SKM-1 treated with dmso at 0.1 percent for 144 hours (cell line): ENCODE measurements at regions not wholly inside any gene's neighbourhood (a gene's known extent, or its start where the extent isn't known, plus 50 kb on each side); places are given as distances from the start of the nearest gene placed in this dataset.

Source experiments
- DNase-seq: peaks from one replicate; lab custom pipeline; 2025; ENCODE audit not compliant: unreplicated experiment; lab: John Stamatoyannopoulos, UW

GRCh38 chr10:124266468-124267230, 152.1 kb downstream of the OAT start:
- DNase-seq, result no peak

- no peak for DNase-seq
Measured at GRCh38 chr10:124265776-124266467, 152.8 kb downstream of the OAT start.

- DNase-seq, result no peak
Measured at GRCh38 chr10:124265391-124265745, 153.4 kb downstream of the OAT start.

DNA sequence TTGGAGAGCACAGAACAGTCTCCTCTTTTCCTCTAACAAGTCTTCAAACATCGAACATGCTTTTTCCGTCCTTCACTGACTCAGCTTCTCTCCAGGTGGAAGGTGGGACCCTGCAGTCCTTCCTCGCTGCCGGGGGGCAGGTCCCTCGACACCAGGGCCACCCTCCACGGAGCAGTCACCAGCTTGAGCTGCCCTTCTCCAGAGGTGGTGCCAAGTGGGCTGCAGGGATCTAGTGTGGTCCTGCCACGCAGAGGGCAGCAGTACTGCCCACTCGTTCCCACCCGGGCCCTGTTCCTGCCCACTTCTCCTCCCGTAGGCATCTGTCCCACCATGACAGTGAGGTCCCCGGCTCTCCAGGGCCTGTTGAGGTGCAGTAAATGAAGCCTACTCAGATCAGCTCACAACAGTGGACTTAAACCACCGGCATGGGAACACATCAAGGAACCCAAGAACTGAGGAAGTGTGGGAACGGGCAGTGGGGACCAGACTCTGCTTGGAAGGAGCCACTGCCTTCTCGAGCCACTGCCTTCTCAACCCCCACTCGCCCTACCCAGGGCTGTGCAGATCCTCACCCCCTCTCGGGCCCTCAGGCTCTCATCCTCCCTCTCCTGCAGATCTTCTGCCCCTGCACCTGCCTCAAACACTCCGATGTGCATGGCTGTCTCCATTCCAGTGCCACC, 153.9 kb downstream of the OAT start:
- DNase-seq, result no peak

DNA sequence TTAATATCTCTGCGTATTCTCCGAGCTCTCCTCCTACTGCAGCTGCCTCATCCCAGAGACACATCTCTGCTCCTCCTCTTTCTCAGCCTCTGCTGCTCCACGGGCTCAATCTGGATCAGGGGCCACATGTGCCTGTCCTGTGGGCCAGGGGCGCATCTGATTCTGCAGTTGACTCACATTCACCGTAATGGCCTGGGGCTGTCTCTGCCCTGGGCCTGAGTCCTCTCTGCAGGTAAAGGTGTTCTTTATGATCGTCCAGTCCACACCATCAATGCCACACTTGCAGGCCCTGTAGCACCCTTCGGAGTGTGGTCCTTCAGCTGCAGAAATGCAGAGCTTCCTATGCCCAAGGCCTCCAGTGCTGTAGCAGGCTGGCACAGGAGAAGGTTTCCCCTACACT, 154.5 kb downstream of the OAT start:
- no peak for DNase-seq

GRCh38 chr10:124263726-124264125, 155.0 kb downstream of the OAT start:
- DNase-seq, result no peak

GRCh38 chr10:124262971-124263370, 155.8 kb downstream of the OAT start:
- DNase-seq, result no peak

- DNase-seq, result no peak
Measured at GRCh38 chr10:124262234-124262865, 156.4 kb downstream of the OAT start.

- DNase-seq, result no peak
Measured at GRCh38 chr10:124259139-124259825, 159.4 kb downstream of the OAT start.

DNA sequence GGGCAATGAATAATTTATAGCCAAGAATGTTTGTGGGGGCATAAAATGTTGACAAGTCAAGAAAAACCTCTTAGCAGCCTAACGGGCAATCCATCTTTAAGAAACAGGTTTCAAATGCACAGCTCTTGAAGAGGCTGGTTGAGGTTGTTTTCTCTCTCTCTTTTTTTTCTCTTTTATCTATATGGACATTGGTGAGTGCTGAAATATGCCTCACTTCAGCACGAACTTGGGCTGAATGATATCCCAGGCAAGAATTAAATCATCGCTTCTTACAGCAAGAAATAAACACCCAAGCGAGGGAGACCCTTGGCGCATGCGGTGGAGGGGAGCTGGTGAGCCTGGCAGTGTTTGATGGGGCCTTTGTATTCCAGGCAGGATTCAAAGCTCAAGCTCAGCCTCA, 160.9 kb downstream of the OAT start:
- no peak for DNase-seq

GRCh38 chr10:124256151-124256550, 162.6 kb downstream of the OAT start:
- DNase-seq, result no peak

- DNase-seq, result no peak
Measured at GRCh38 chr10:124255556-124255955, 162.2 kb upstream of the CHST15 start.

GRCh38 chr10:124254490-124254889, 161.1 kb upstream of the CHST15 start:
- no peak for DNase-seq

- DNase-seq, result no peak
Measured at GRCh38 chr10:124253006-124253405, 159.6 kb upstream of the CHST15 start.

- DNase-seq, result no peak
Measured at GRCh38 chr10:124252097-124252715, 158.8 kb upstream of the CHST15 start.

DNA sequence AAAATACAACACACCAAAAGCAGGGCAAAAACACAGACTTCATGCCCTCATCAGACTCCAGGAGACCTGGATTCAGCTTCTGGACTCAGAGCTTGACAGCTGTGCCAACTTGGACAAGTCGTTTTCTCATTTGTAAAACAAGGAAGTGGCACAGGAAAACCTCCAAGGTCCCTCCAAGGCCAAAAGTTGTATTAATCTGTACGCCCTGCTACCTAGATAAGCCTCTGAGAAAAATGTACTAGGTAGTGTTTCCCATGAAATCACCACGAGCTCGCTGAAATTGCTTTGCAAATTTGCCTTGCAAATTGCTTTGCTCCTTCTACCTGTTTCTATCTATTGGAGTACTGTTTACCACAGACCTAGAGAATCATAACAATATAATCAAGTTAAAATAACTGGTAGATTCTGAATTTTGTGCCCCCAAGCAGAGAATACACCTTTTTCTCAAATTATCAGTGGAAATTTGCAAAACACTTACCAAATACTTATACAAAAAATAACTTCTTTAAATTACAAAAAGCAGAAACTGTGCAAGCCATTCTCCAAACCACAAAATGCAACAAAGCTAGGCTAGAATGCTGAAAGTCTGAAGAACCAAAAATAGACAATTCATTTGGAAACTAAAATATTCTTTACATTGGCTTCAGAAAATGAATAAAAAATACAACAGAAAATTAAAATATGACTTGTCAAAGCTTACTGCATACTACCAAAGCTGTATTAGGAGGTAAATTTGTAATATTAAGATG, 158.1 kb upstream of the CHST15 start:
- no peak for DNase-seq

- DNase-seq, result no peak
Measured at GRCh38 chr10:124250506-124250905, 157.1 kb upstream of the CHST15 start.

- DNase-seq, result no peak
Measured at GRCh38 chr10:124249812-124250432, 156.5 kb upstream of the CHST15 start.

DNA sequence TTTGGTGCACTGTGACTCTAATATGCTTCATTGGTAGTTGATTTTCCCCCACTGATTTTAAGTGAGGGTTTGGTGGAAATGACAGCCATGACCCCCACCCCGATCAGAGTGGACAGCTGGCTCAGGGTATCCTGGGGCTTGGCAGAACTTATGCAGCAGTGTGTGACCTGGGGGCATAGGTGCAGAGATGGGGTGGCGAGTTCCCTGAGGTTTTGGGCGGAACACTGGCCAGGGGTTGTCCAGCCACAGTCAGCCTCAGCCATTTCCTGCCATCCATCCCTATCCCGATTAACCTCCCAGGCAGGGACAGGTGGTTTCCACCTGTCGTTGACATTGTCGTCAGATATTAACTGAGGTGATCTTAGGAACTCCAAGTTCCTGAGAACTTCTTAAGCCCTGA, 155.8 kb upstream of the CHST15 start:
- no peak for DNase-seq
